Lower leg skin (tissue), 3 donors: ENCODE measurements at regions not wholly inside any gene's neighbourhood (a gene's known extent, or its start where the extent isn't known, plus 50 kb on each side); places are given as distances from the start of the nearest gene placed in this dataset.

ENCODE experiments used
- CTCF ChIP-seq, 3 donors: fragments of 450-650 bp; IDR thresholded peaks; one replicate each; pipeline ENCODE4 v1.5.1; 2016; ENCODE audit warnings: antibody characterized with exemption in 3 of 3, mild to moderate bottlenecking in 3 of 3, moderate library complexity in 2 of 3
- POLR2A ChIP-seq, 2 donors: fragments of 450-650 bp; IDR thresholded peaks; one replicate each; pipeline ENCODE4 v1.6.1; 2016 to 2017; ENCODE audit warnings: antibody characterized with exemption in 2 of 2, mild to moderate bottlenecking in 1 of 2, moderate library complexity in 1 of 2

- TF ChIP-seq CTCF (IDR thresholded peaks at IDR 0.05) (no peak), POLR2A (IDR thresholded peaks at IDR 0.05) (no peak)
These were observed 173.4 kb upstream of the THRB start for GRCh38 chr3:24668039-24668438.
